ENCODE measurements at regions not wholly inside any gene's neighbourhood (a gene's known extent, or its start where the extent isn't known, plus 50 kb on each side); places are given as distances from the start of the nearest gene placed in this dataset.

GRCh38 chr6:135707426-135707825 lies 144.1 kb upstream of the PDE7B start:
- no peak for TF ChIP-seq CTCF (IDR thresholded peaks at IDR 0.05; ENCODE audit: insufficient read depth, low read length)
- no peak for TF ChIP-seq POLR2AphosphoS5 (IDR thresholded peaks at IDR 0.05; ENCODE audit: low read depth)
- TF ChIP-seq, protein P1, sequence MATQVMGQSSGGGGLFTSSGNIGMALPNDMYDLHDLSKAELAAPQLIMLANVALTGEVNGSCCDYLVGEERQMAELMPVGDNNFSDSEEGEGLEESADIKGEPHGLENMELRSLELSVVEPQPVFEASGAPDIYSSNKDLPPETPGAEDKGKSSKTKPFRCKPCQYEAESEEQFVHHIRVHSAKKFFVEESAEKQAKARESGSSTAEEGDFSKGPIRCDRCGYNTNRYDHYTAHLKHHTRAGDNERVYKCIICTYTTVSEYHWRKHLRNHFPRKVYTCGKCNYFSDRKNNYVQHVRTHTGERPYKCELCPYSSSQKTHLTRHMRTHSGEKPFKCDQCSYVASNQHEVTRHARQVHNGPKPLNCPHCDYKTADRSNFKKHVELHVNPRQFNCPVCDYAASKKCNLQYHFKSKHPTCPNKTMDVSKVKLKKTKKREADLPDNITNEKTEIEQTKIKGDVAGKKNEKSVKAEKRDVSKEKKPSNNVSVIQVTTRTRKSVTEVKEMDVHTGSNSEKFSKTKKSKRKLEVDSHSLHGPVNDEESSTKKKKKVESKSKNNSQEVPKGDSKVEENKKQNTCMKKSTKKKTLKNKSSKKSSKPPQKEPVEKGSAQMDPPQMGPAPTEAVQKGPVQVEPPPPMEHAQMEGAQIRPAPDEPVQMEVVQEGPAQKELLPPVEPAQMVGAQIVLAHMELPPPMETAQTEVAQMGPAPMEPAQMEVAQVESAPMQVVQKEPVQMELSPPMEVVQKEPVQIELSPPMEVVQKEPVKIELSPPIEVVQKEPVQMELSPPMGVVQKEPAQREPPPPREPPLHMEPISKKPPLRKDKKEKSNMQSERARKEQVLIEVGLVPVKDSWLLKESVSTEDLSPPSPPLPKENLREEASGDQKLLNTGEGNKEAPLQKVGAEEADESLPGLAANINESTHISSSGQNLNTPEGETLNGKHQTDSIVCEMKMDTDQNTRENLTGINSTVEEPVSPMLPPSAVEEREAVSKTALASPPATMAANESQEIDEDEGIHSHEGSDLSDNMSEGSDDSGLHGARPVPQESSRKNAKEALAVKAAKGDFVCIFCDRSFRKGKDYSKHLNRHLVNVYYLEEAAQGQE (IDR thresholded peaks at IDR 0.05; ENCODE audit: insufficient replicate concordance, low read depth): no peak
- TF ChIP-seq SPI1 (IDR thresholded peaks at IDR 0.05; ENCODE audit: borderline replicate concordance, low read depth): no peak
- TF ChIP-seq GABPA (IDR thresholded peaks at IDR 0.05; ENCODE audit: low read depth): no peak
- no peaks in the 10 kb centered on the region for H3K27me3 ChIP-seq (ENCODE audit: insufficient read depth, poor library complexity, severe bottlenecking)
- no peak overlapping the region for H3K4me3 ChIP-seq (replicated peaks; ENCODE audit: insufficient read depth, low read length)
- no peak overlapping the region for H3K27ac ChIP-seq (replicated peaks)
- DNase-seq (ENCODE audit: low read depth in 1 of 2, low spot score in 1 of 2): no peak

GRCh38 chr6:135710042-135710441 lies 141.5 kb upstream of the PDE7B start:
- no peak for DNase-seq (ENCODE audit: low read depth in 1 of 2, low spot score in 1 of 2)
- no peak overlapping the region for H3K4me3 ChIP-seq (replicated peaks; ENCODE audit: insufficient read depth, low read length)
- H3K27ac ChIP-seq (replicated peaks): no peak overlapping the region
- TF ChIP-seq, protein P1 (IDR thresholded peaks at IDR 0.05; ENCODE audit: insufficient replicate concordance, low read depth): no peak
- TF ChIP-seq SPI1 (IDR thresholded peaks at IDR 0.05; ENCODE audit: borderline replicate concordance, low read depth) (no peak), GABPA (IDR thresholded peaks at IDR 0.05; ENCODE audit: low read depth) (no peak), CTCF (IDR thresholded peaks at IDR 0.05; ENCODE audit: insufficient read depth, low read length) (no peak), POLR2AphosphoS5 (IDR thresholded peaks at IDR 0.05; ENCODE audit: low read depth) (no peak)
- no peaks in the 10 kb centered on the region for H3K27me3 ChIP-seq (ENCODE audit: insufficient read depth, poor library complexity, severe bottlenecking)

- no peaks in the 10 kb centered on the region for H3K27me3 ChIP-seq (ENCODE audit: insufficient read depth, poor library complexity, severe bottlenecking)
- no peak overlapping the region for H3K4me3 ChIP-seq (replicated peaks; ENCODE audit: insufficient read depth, low read length)
- DNase-seq (ENCODE audit: low read depth in 1 of 2, low spot score in 1 of 2): no peak
- TF ChIP-seq, protein P1 (IDR thresholded peaks at IDR 0.05; ENCODE audit: insufficient replicate concordance, low read depth): no peak
- no peak overlapping the region for H3K27ac ChIP-seq (replicated peaks)
Measured at GRCh38 chr6:135722190-135722589, 129.3 kb upstream of the PDE7B start.

DNA sequence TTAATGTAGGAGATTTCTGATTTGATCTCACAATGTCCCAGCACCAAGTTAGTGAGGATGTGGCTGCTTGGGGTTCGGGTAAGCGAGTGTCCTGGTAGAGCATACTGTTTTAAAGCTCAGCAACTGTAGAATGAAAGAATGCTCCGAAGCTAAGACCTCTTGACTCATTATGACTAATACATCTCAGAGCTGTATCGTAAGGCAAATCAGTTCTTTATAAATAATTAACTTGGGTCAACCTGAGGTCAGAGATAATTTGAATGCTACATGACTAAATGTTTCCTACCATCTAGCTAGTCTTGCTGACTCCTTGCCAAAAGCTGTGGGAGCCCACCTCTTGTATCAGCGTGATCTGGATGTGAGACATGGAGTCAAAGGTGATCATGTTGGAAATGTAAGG lies 128.8 kb upstream of the PDE7B start:
- no peak overlapping the region for H3K27ac ChIP-seq (replicated peaks)
- H3K27me3 ChIP-seq (ENCODE audit: insufficient read depth, poor library complexity, severe bottlenecking): no peaks in the 10 kb centered on the region
- H3K4me3 ChIP-seq (replicated peaks; ENCODE audit: insufficient read depth, low read length): no peak overlapping the region
- no peak for DNase-seq (ENCODE audit: low read depth in 1 of 2, low spot score in 1 of 2)
- TF ChIP-seq CTCF (IDR thresholded peaks at IDR 0.05; ENCODE audit: insufficient read depth, low read length) (no peak), POLR2AphosphoS5 (IDR thresholded peaks at IDR 0.05; ENCODE audit: low read depth) (no peak), GABPA (IDR thresholded peaks at IDR 0.05; ENCODE audit: low read depth) (no peak), SPI1 (IDR thresholded peaks at IDR 0.05; ENCODE audit: borderline replicate concordance, low read depth) (no peak)
- TF ChIP-seq, protein P1 (IDR thresholded peaks at IDR 0.05; ENCODE audit: insufficient replicate concordance, low read depth): no peak
